SK-N-SH treated with all-trans-retinoic acid at 6 μM for 48 hours (cell line): ENCODE measurements at regions not wholly inside any gene's neighbourhood (a gene's known extent, or its start where the extent isn't known, plus 50 kb on each side); places are given as distances from the start of the nearest gene placed in this dataset.

Experiments
- ATAC-seq: fragments of 200-7000 bp; cut with Tn5 transposase; 3 replicates; pipeline ENCODE4 v1.9.1; 2020; ENCODE audit warnings: mild to moderate bottlenecking, moderate library complexity
- ARNTL ChIP-seq: fragments of 450-650 bp; formaldehyde crosslinking; IDR thresholded peaks from 2 replicates; pipeline ENCODE4 v1.5.0; 2020; ENCODE audit warnings: low read depth, mild to moderate bottlenecking, moderate library complexity, borderline replicate concordance
- BACH2 ChIP-seq: fragments of 250-450 bp; sonication (Bioruptor Pico); IDR thresholded peaks from 2 replicates; pipeline ENCODE4 v1.9.0; 2021; ENCODE audit warnings: mild to moderate bottlenecking, borderline replicate concordance
- CSDC2 ChIP-seq: fragments of 250-450 bp; sonication (Bioruptor Pico); IDR thresholded peaks from 2 replicates; pipeline ENCODE4 v1.5.0; 2020; ENCODE audit warnings: mild to moderate bottlenecking, moderate library complexity
- ESRRG ChIP-seq: fragments of 250-450 bp; sonication (Bioruptor Pico); IDR thresholded peaks from 2 replicates; pipeline ENCODE4 v1.6.1; 2021; ENCODE audit warnings: mild to moderate bottlenecking
- ISL1 ChIP-seq: fragments of 250-450 bp; sonication (Bioruptor Pico); IDR thresholded peaks from 2 replicates; pipeline ENCODE4 v2.1.2; 2022; ENCODE audit warnings: mild to moderate bottlenecking, moderate library complexity
- OSR1 ChIP-seq: fragments of 250-450 bp; sonication (Bioruptor Pico); IDR thresholded peaks from 2 replicates; pipeline ENCODE4 v1.8.0; 2022; ENCODE audit warnings: moderate library complexity, mild to moderate bottlenecking, inconsistent platforms
- PPARA ChIP-seq: fragments of 250-450 bp; sonication (Bioruptor Pico); IDR thresholded peaks from 2 replicates; pipeline ENCODE4 v1.5.0; 2020; ENCODE audit warnings: mild to moderate bottlenecking, borderline replicate concordance
- SNAI2 ChIP-seq: fragments of 250-450 bp; sonication (Bioruptor Pico); IDR thresholded peaks from 2 replicates; pipeline ENCODE4 v1.5.0; 2020; ENCODE audit warnings: mild to moderate bottlenecking, moderate library complexity
- TCF4 ChIP-seq: fragments of 250-450 bp; sonication (Bioruptor Pico); IDR thresholded peaks from 2 replicates; pipeline ENCODE4 v1.8.0; 2021; ENCODE audit warnings: mild to moderate bottlenecking, moderate library complexity, borderline replicate concordance
- TOX ChIP-seq: fragments of 250-450 bp; sonication (Bioruptor Pico); IDR thresholded peaks from 2 replicates; pipeline ENCODE4 v1.8.0; 2021; ENCODE audit warnings: mild to moderate bottlenecking, moderate library complexity, borderline replicate concordance
- ZC3H10 ChIP-seq: fragments of 250-450 bp; sonication (Bioruptor Pico); IDR thresholded peaks from 2 replicates; pipeline ENCODE4 v1.5.1; 2021; ENCODE audit warnings: mild to moderate bottlenecking, moderate library complexity
- ZFP3 ChIP-seq: fragments of 250-450 bp; sonication (Bioruptor Pico); IDR thresholded peaks from 2 replicates; pipeline ENCODE4 v1.5.0; 2020; ENCODE audit warnings: mild to moderate bottlenecking, moderate library complexity
- ZFP30 ChIP-seq: fragments of 450-650 bp; formaldehyde crosslinking; IDR thresholded peaks from 2 replicates; pipeline ENCODE4 v1.5.0; 2022; ENCODE audit warnings: mild to moderate bottlenecking, moderate library complexity
- ZNF565 ChIP-seq: fragments of 450-650 bp; formaldehyde crosslinking; conservative IDR thresholded peaks from 2 replicates; pipeline ENCODE4 v1.5.0; 2020; ENCODE audit warnings: low read depth, mild to moderate bottlenecking, moderate library complexity
- ZNF70 ChIP-seq: fragments of 450-650 bp; formaldehyde crosslinking; IDR thresholded peaks from 2 replicates; pipeline ENCODE4 v1.5.0; 2020; ENCODE audit warnings: mild to moderate bottlenecking, moderate library complexity
- ZNF8 ChIP-seq: fragments of 450-650 bp; formaldehyde crosslinking; IDR thresholded peaks from 2 replicates; pipeline ENCODE4 v1.5.0; 2020; ENCODE audit warnings: mild to moderate bottlenecking, moderate library complexity
- TF ChIP-seq, protein P1 (sequence below): fragments of 250-450 bp; sonication (Bioruptor Pico); IDR thresholded peaks from 2 replicates; pipeline ENCODE4 v1.5.0; 2020; ENCODE audit warnings: mild to moderate bottlenecking, moderate library complexity
- TF ChIP-seq, protein P2 (sequence below): fragments of 250-450 bp; sonication (Bioruptor Pico); IDR thresholded peaks from 2 replicates; pipeline ENCODE4 v1.8.0; 2021; ENCODE audit warnings: low read depth, mild to moderate bottlenecking, moderate library complexity, borderline replicate concordance
- TF ChIP-seq, protein P3 (sequence below): fragments of 250-450 bp; sonication (Bioruptor Pico); IDR thresholded peaks from 2 replicates; pipeline ENCODE4 v1.8.0; 2020; ENCODE audit warnings: mild to moderate bottlenecking, moderate library complexity, borderline replicate concordance
- TF ChIP-seq, protein P4 (sequence below): fragments of 250-450 bp; sonication (Bioruptor Pico); IDR thresholded peaks from 2 replicates; pipeline ENCODE4 v1.5.1; 2020; ENCODE audit warnings: low read depth, mild to moderate bottlenecking, moderate library complexity
- TF ChIP-seq, protein P5 (sequence below): fragments of 250-450 bp; sonication (Bioruptor Pico); IDR thresholded peaks from 2 replicates; pipeline ENCODE4 v1.5.1; 2021; ENCODE audit warnings: mild to moderate bottlenecking, moderate library complexity

DNA sequence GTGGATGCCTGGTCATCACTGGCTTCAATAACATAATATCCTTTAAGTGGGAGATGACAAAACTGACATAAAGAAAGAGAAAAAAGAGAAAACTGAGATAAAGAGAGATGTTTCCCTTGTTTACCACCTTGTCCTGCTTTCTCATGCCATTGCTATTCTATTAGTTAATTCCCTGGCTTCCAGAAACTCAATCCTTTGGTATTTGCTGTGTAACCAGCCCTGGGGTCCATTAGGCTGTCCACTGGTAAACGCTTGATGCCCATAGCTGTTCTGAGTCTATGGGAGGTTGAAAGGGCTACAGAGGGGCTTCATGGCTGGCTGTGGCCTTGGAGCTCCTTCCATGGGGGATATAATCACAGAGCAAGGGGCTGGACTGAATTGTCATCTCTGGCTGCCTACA, 243.4 kb upstream of the PLET1 start:
- TF ChIP-seq, protein P1, sequence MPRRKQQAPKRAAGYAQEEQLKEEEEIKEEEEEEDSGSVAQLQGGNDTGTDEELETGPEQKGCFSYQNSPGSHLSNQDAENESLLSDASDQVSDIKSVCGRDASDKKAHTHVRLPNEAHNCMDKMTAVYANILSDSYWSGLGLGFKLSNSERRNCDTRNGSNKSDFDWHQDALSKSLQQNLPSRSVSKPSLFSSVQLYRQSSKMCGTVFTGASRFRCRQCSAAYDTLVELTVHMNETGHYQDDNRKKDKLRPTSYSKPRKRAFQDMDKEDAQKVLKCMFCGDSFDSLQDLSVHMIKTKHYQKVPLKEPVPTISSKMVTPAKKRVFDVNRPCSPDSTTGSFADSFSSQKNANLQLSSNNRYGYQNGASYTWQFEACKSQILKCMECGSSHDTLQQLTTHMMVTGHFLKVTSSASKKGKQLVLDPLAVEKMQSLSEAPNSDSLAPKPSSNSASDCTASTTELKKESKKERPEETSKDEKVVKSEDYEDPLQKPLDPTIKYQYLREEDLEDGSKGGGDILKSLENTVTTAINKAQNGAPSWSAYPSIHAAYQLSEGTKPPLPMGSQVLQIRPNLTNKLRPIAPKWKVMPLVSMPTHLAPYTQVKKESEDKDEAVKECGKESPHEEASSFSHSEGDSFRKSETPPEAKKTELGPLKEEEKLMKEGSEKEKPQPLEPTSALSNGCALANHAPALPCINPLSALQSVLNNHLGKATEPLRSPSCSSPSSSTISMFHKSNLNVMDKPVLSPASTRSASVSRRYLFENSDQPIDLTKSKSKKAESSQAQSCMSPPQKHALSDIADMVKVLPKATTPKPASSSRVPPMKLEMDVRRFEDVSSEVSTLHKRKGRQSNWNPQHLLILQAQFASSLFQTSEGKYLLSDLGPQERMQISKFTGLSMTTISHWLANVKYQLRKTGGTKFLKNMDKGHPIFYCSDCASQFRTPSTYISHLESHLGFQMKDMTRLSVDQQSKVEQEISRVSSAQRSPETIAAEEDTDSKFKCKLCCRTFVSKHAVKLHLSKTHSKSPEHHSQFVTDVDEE (CRISPR knock-in tag): no peak
- TF ChIP-seq ZFP3 (CRISPR knock-in tag): no peak
- TF ChIP-seq, protein P2, sequence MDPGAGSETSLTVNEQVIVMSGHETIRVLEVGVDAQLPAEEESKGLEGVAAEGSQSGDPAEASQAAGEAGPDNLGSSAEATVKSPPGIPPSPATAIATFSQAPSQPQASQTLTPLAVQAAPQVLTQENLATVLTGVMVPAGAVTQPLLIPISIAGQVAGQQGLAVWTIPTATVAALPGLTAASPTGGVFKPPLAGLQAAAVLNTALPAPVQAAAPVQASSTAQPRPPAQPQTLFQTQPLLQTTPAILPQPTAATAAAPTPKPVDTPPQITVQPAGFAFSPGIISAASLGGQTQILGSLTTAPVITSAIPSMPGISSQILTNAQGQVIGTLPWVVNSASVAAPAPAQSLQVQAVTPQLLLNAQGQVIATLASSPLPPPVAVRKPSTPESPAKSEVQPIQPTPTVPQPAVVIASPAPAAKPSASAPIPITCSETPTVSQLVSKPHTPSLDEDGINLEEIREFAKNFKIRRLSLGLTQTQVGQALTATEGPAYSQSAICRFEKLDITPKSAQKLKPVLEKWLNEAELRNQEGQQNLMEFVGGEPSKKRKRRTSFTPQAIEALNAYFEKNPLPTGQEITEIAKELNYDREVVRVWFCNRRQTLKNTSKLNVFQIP: no peak
- no peak for TF ChIP-seq PPARA
- ATAC-seq: peak; percentile 48; the same call in 2 of the 3 replicates

DNA sequence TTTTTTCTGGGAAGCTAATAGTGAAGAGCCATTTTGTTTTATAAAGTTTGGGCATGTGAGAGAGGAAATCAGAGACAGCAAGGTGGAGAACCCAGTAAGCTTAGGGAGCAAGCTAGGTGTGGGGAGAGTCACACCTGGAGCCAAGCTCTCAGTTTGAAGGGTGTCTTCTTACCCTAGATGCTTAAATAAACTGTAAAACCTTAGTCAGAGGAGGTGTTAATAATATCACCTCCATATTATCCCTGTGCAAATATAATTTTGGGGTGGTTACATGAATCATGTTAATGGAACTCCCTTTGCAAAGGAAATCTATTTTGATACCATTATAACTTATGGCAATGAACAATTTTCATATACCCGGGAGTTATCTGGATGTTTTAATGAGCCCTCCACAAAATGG, 246.2 kb upstream of the PLET1 start:
- TF ChIP-seq TCF4 (CRISPR knock-in tag) (no peak), ZFP30 (CRISPR knock-in tag) (no peak), BACH2 (no peak)
- TF ChIP-seq, protein P3, sequence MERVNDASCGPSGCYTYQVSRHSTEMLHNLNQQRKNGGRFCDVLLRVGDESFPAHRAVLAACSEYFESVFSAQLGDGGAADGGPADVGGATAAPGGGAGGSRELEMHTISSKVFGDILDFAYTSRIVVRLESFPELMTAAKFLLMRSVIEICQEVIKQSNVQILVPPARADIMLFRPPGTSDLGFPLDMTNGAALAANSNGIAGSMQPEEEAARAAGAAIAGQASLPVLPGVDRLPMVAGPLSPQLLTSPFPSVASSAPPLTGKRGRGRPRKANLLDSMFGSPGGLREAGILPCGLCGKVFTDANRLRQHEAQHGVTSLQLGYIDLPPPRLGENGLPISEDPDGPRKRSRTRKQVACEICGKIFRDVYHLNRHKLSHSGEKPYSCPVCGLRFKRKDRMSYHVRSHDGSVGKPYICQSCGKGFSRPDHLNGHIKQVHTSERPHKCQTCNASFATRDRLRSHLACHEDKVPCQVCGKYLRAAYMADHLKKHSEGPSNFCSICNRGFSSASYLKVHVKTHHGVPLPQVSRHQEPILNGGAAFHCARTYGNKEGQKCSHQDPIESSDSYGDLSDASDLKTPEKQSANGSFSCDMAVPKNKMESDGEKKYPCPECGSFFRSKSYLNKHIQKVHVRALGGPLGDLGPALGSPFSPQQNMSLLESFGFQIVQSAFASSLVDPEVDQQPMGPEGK (CRISPR knock-in tag): no peak
- ATAC-seq: no peak

DNA sequence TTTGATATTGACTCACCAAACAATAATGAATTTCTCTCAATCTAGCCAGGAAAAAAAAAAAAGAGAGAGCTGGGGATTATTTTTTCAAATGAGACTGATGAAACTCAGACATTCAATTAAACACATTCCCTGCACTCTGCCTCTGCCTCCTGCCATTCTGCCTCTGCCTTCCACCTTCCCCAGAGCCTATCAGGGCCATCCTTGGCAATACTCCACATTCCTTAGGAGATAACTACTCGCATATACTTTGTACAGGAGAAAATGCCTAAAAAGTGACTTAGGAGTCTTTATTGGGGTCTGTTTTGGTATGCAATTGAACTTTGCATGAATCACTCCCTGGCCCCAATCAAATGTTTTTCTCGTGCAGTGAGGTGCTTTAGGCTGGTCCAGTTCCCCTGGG, 246.6 kb upstream of the PLET1 start:
- no peak for TF ChIP-seq ZNF70
- TF ChIP-seq ISL1: peak; percentile 79
- ATAC-seq: peak; percentile 65; the same call in 2 of the 3 replicates

DNA sequence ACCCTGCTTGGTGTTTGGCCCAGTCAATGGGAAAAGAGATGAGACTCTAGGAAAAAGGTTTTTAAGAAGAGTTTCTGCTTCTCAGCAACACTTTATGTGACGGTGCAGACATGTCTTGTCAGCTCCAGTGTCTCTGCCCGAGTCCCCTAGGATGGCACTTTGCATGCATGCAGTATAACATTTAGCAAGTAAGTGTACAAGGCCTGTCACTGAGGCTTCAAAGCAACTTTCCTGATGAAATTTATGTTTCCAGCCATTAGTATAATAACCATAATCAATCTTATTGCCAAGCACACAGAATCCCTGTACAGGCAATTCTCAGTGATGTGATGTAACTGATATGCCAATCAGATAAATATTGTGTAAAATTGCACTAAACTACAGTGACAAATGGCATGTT, 248.1 kb upstream of the PLET1 start:
- TF ChIP-seq, protein P4, sequence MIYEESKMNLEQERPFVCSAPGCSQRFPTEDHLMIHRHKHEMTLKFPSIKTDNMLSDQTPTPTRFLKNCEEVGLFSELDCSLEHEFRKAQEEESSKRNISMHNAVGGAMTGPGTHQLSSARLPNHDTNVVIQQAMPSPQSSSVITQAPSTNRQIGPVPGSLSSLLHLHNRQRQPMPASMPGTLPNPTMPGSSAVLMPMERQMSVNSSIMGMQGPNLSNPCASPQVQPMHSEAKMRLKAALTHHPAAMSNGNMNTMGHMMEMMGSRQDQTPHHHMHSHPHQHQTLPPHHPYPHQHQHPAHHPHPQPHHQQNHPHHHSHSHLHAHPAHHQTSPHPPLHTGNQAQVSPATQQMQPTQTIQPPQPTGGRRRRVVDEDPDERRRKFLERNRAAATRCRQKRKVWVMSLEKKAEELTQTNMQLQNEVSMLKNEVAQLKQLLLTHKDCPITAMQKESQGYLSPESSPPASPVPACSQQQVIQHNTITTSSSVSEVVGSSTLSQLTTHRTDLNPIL (CRISPR knock-in tag): no peak
- no peak for TF ChIP-seq TCF4 (CRISPR knock-in tag)
- TF ChIP-seq, protein P3 (CRISPR knock-in tag): no peak
- no peak for TF ChIP-seq ISL1
- TF ChIP-seq ZNF8 (CRISPR knock-in tag): no peak
- no peak for TF ChIP-seq SNAI2 (CRISPR knock-in tag)
- no peak for TF ChIP-seq PPARA
- TF ChIP-seq ZNF70: no peak
- no peak for TF ChIP-seq ESRRG
- TF ChIP-seq, protein P1 (CRISPR knock-in tag): no peak
- TF ChIP-seq, protein P5, sequence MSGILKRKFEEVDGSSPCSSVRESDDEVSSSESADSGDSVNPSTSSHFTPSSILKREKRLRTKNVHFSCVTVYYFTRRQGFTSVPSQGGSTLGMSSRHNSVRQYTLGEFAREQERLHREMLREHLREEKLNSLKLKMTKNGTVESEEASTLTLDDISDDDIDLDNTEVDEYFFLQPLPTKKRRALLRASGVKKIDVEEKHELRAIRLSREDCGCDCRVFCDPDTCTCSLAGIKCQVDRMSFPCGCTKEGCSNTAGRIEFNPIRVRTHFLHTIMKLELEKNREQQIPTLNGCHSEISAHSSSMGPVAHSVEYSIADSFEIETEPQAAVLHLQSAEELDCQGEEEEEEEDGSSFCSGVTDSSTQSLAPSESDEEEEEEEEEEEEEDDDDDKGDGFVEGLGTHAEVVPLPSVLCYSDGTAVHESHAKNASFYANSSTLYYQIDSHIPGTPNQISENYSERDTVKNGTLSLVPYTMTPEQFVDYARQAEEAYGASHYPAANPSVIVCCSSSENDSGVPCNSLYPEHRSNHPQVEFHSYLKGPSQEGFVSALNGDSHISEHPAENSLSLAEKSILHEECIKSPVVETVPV (CRISPR knock-in tag): no peak
- no peak for TF ChIP-seq ZFP3 (CRISPR knock-in tag)
- TF ChIP-seq CSDC2 (CRISPR knock-in tag): no peak
- TF ChIP-seq ZNF565 (CRISPR knock-in tag): no peak
- no peak for TF ChIP-seq ZC3H10 (CRISPR knock-in tag)
- no peak for TF ChIP-seq OSR1 (CRISPR knock-in tag)
- TF ChIP-seq BACH2: no peak
- TF ChIP-seq TOX (CRISPR knock-in tag): no peak
- no peak for TF ChIP-seq ARNTL
- ATAC-seq: no peak
